Uterus (tissue), 3 donors: ENCODE measurements at regions not wholly inside any gene's neighbourhood (a gene's known extent, or its start where the extent isn't known, plus 50 kb on each side); places are given as distances from the start of the nearest gene placed in this dataset.
"Not testable (repeated sequence)": the region's sequence is repeated elsewhere in the genome, so short reads cannot be mapped to it uniquely, and the experiment has no call there.

Source experiments
- DNase-seq, 2 donors: peaks; one replicate each; pipeline ENCODE4 v3.0.0-alpha.2; 2019 to 2020
- H3K27ac ChIP-seq, 2 donors: fragments of 200-600 bp; sonication (generic); 1 replicate in 1 of 2; 2 replicates in 1 of 2; pipeline ENCODE4 v1.5.1; 2016 to 2018
- H3K27me3 ChIP-seq, 2 donors: fragments of 200-600 bp; sonication (generic); one replicate each; pipeline ENCODE4 v1.5.1; 2018 to 2019; ENCODE audit warnings: control low read depth in 1 of 2
- H3K36me3 ChIP-seq, 2 donors: fragments of 200-600 bp; sonication (generic); one replicate each; pipeline ENCODE4 v1.5.1; 2019; ENCODE audit warnings: control low read depth in 1 of 2
- H3K4me1 ChIP-seq, 2 donors: fragments of 200-600 bp; sonication (generic); one replicate each; pipeline ENCODE4 v1.5.1; 2018 to 2019; ENCODE audit warnings: control low read depth in 1 of 2
- H3K4me3 ChIP-seq, 2 donors: fragments of 200-600 bp; sonication (generic); 1 replicate in 1 of 2; 2 replicates in 1 of 2; pipeline ENCODE4 v1.5.1; 2018 to 2019; ENCODE audit warnings: mild to moderate bottlenecking in 1 of 2
- H3K9me3 ChIP-seq, 2 donors: fragments of 200-600 bp; sonication (generic); one replicate each; pipeline ENCODE4 v1.5.1; 2019; ENCODE audit warnings: control low read depth in 1 of 2
- POLR2A ChIP-seq, 2 donors: fragments of 450-650 bp; IDR thresholded peaks; one replicate each; pipeline ENCODE4 v1.6.1; 2016; ENCODE audit warnings: antibody characterized with exemption in 2 of 2, mild to moderate bottlenecking in 1 of 2, moderate library complexity in 1 of 2
- intact Hi-C: fragments of 100-400 bp; cut with DNase I; formaldehyde crosslinking; loops from one replicate; pipeline ENCODE4 v1.15.1; 2023; ENCODE audit warnings: low total_unique reads
- TF ChIP-seq, protein P1 (sequence below), 4 experiments: fragments of 200-600 bp in 2 of 4; fragments of 450-650 bp in 2 of 4; sonication (generic) in 2 of 4; IDR thresholded peaks; one replicate each; pipeline ENCODE4 v1.5.1; 2016 to 2019; ENCODE audit warnings: antibody characterized with exemption in 4 of 4, mild to moderate bottlenecking in 2 of 4, moderate library complexity in 1 of 4
- donor health status: DM: yes; HTN: yes; CAD: no.

DNA sequence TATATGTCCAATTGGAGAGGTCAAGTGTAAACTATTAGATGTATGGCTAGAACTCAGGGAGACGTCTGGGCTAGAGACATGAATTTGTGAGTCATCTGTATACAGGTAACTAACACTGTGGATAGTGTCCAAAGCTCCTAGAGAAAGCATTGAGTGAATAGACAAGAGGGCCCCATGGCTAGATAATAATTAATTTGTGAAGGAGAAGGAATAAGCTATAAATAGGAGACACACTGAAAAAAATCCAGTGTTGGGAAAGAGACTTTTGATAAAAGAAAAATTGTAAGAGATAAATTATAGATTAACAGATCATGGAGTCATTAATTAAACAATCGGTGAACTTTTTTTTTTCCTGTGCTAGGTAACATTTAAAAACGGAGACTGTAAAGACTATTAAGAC, 326.6 kb upstream of the PRICKLE1 start:
- Histone ChIP-seq H3K27ac (no peak overlapping the region), H3K9me3 (no peaks in the 10 kb centered on the region), H3K4me3 (no peak overlapping the region), H3K36me3 (no peaks in the 10 kb centered on the region), H3K4me1 (no peaks in the 10 kb centered on the region), H3K27me3 (no peaks in the 10 kb centered on the region)
- intact Hi-C loops, result no loop called here
- TF ChIP-seq, protein P1, sequence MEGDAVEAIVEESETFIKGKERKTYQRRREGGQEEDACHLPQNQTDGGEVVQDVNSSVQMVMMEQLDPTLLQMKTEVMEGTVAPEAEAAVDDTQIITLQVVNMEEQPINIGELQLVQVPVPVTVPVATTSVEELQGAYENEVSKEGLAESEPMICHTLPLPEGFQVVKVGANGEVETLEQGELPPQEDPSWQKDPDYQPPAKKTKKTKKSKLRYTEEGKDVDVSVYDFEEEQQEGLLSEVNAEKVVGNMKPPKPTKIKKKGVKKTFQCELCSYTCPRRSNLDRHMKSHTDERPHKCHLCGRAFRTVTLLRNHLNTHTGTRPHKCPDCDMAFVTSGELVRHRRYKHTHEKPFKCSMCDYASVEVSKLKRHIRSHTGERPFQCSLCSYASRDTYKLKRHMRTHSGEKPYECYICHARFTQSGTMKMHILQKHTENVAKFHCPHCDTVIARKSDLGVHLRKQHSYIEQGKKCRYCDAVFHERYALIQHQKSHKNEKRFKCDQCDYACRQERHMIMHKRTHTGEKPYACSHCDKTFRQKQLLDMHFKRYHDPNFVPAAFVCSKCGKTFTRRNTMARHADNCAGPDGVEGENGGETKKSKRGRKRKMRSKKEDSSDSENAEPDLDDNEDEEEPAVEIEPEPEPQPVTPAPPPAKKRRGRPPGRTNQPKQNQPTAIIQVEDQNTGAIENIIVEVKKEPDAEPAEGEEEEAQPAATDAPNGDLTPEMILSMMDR (IDR thresholded peaks at IDR 0.05), result no peak
- TF ChIP-seq POLR2A (IDR thresholded peaks at IDR 0.05), result no peak
- no peak for DNase-seq

DNA sequence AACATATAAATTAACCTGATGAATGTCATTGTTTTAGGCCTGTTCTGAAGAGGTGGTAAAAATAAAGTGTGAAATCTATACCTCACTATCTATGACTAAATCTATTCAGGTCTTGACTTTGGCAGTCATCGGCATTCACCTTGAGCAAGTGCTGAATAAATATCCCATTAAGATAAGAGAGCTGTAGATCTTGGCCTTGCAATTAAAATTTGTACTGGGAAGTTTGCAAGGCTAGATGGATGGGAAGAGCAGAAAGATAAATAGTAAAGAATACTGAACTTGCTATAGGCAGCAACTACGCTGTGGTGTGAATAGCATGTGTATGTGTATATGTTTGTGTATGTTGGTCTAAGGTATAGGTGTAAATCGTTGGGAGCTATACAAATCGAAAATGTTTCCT, 325.9 kb upstream of the PRICKLE1 start:
- Histone ChIP-seq H3K9me3 (no peaks in the 10 kb centered on the region), H3K27me3 (no peaks in the 10 kb centered on the region), H3K27ac (no peak overlapping the region), H3K4me1 (no peaks in the 10 kb centered on the region), H3K36me3 (no peaks in the 10 kb centered on the region), H3K4me3 (no peak overlapping the region)
- intact Hi-C loops, result no loop called here
- DNase-seq, result no peak
- TF ChIP-seq, protein P1 (IDR thresholded peaks at IDR 0.05), result no peak
- no peak for TF ChIP-seq POLR2A (IDR thresholded peaks at IDR 0.05)

DNA sequence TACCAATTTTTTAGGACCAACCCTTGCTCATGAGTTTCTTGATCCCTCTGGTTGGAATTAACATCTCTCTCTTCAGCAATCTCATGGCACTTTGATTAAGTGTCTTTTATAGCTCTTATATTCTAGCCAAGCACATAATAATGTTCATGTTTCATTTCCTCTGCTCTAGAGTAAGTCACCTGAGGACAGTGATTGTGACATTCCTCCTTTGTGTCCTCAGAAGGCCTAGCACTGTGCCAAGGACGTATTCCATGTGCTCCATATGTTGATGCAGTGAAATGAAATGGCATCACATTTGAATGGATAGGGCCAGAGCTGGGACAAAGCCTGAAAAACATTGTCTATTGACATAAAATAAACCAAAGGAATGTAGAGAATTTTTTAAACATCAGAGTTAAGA, 322.8 kb upstream of the PRICKLE1 start:
- no peaks in the 10 kb centered on the region for H3K27me3 ChIP-seq
- no peak overlapping the region for H3K27ac ChIP-seq
- intact Hi-C loops, result no loop called here
- H3K4me3 ChIP-seq, result no peak overlapping the region
- no peaks in the 10 kb centered on the region for H3K36me3 ChIP-seq
- no peak for DNase-seq
- H3K4me1 ChIP-seq, result no peaks in the 10 kb centered on the region
- TF ChIP-seq, protein P1 (IDR thresholded peaks at IDR 0.05), result no peak
- no peak for TF ChIP-seq POLR2A (IDR thresholded peaks at IDR 0.05)
- H3K9me3 ChIP-seq, result no peaks in the 10 kb centered on the region

DNA sequence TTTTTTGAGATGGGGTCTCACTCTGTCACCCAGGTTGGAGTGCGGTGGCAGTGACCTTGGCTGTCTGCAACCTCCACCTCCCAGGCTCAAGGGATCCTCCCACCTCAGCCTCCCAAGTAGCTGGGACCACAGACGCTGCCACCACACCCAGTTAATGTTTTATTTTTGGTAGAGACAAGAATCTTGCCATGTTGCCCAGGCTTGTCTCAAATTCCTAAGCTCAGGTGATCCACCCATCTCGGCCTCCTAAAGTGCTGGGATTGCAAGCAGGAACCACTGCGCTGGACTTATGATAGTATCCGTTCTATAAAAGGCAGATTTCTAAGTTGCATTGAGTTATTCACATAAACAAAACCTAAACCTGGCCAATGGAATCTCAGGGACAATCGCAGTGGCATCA, 321.1 kb upstream of the PRICKLE1 start:
- no peak overlapping the region for H3K27ac ChIP-seq
- no peaks in the 10 kb centered on the region for H3K36me3 ChIP-seq
- no peaks in the 10 kb centered on the region for H3K4me1 ChIP-seq
- no peaks in the 10 kb centered on the region for H3K9me3 ChIP-seq
- no peak for DNase-seq
- no peak overlapping the region for H3K4me3 ChIP-seq
- TF ChIP-seq, protein P1 (IDR thresholded peaks at IDR 0.05), result no peak
- no peak for TF ChIP-seq POLR2A (IDR thresholded peaks at IDR 0.05)
- intact Hi-C loops, result no loop called here
- no peaks in the 10 kb centered on the region for H3K27me3 ChIP-seq

DNA sequence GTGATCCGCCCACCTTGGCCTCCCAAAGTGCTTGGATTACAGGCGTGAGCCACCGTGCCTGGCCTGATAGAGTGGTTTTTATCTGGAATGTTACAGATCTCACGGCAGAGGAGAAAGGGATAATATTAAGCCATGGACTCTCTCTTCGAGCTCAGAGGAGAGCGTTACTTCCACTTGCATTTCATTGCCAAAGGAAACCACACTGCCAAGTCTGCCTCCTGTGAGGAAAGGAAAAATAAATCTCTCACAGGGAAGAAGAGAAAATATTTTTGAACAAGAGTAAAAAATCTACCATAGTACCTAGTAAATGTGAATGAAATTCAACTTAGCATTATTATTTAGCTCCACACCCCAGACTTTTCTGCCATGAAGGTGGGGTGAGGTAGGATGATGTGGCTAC, 319.2 kb upstream of the PRICKLE1 start:
- Histone ChIP-seq H3K9me3 (no peaks in the 10 kb centered on the region), H3K27ac (no peak overlapping the region), H3K36me3 (no peaks in the 10 kb centered on the region), H3K27me3 (no peaks in the 10 kb centered on the region), H3K4me1 (no peaks in the 10 kb centered on the region), H3K4me3 (no peak overlapping the region)
- no peak for TF ChIP-seq POLR2A (IDR thresholded peaks at IDR 0.05)
- TF ChIP-seq, protein P1 (IDR thresholded peaks at IDR 0.05), result no peak
- DNase-seq, result no peak
- intact Hi-C loops, result no loop called here

DNA sequence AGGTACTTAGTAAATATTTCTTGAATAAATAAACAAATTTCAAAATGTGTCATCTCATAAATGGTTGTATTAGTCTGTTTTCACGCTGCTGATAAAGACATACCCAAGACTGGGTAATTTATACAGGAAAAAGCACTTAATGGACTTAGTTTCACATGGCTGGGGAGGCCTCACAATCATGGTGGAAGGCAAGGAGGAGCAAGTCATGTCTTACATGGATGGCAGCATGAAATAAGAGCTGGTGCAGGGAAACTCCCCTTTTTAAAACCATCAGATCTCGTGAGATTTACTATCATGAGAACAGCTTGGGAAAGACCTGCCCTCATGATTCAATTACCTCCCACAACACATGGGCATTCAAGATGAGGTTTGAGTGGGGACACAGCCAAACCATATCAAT, 317.3 kb upstream of the PRICKLE1 start:
- not testable (repeated sequence) for H3K36me3 ChIP-seq, DNase-seq, H3K4me3 ChIP-seq

More for the DNA sequence above, 317.3 kb upstream of the PRICKLE1 start:
- H3K4me1 ChIP-seq, H3K27me3 ChIP-seq, H3K9me3 ChIP-seq, intact Hi-C loops, H3K27ac ChIP-seq: not testable (repeated sequence)
